ENCODE measurements at regions not wholly inside any gene's neighbourhood (a gene's known extent, or its start where the extent isn't known, plus 50 kb on each side); places are given as distances from the start of the nearest gene placed in this dataset.

GRCh38 chr3:36142746-36143145 is 237.6 kb upstream of the STAC start:
- no peak for DNase-seq
- Histone ChIP-seq H4K8ac (ENCODE audit: low read depth, low read length) (no peak overlapping the region), H3K56ac (ENCODE audit: low read length) (no peak overlapping the region), H3K23ac (ENCODE audit: low read length) (no peak overlapping the region), H3K79me2 (ENCODE audit: control insufficient read depth, insufficient read depth, low read length) (no peaks in the 10 kb centered on the region), H3K4me3 (ENCODE audit: low read length) (no peak overlapping the region), H3K4me2 (ENCODE audit: low read length) (no peak overlapping the region), H3K36me3 (ENCODE audit: control insufficient read depth, insufficient read depth, low read length) (no peaks in the 10 kb centered on the region), H3K79me1 (ENCODE audit: low read length) (no peaks in the 10 kb centered on the region), H3K9ac (ENCODE audit: low read length) (no peak overlapping the region), H4K5ac (ENCODE audit: low read length) (no peak overlapping the region), H2BK120ac (ENCODE audit: low read depth, low read length) (no peak overlapping the region), H3K27me3 (ENCODE audit: insufficient read depth, low read length, poor library complexity) (no peaks in the 10 kb centered on the region), H2BK15ac (replicated peaks; ENCODE audit: low read depth) (no peak overlapping the region), H3K18ac (ENCODE audit: low read length) (no peak overlapping the region), H3K4ac (ENCODE audit: low read depth, low read length) (no peak overlapping the region), H2BK5ac (ENCODE audit: low read length) (no peak overlapping the region), H3K27ac (ENCODE audit: low read depth, low read length) (no peak overlapping the region), H2AK5ac (ENCODE audit: low read length) (no peak overlapping the region), H3K4me1 (ENCODE audit: control insufficient read depth, low read depth, low read length) (no peaks in the 10 kb centered on the region)

GRCh38 chr3:36146404-36146803 is 233.9 kb upstream of the STAC start:
- Histone ChIP-seq H3K9ac (ENCODE audit: low read length) (no peak overlapping the region), H3K27me3 (ENCODE audit: insufficient read depth, low read length, poor library complexity) (no peaks in the 10 kb centered on the region), H3K36me3 (ENCODE audit: control insufficient read depth, insufficient read depth, low read length) (no peaks in the 10 kb centered on the region), H2BK5ac (ENCODE audit: low read length) (no peak overlapping the region), H2BK120ac (ENCODE audit: low read depth, low read length) (no peak overlapping the region), H3K79me1 (ENCODE audit: low read length) (no peaks in the 10 kb centered on the region), H3K27ac (ENCODE audit: low read depth, low read length) (no peak overlapping the region), H4K5ac (ENCODE audit: low read length) (no peak overlapping the region), H3K4me2 (ENCODE audit: low read length) (no peak overlapping the region), H2BK15ac (replicated peaks; ENCODE audit: low read depth) (no peak overlapping the region), H3K4me1 (ENCODE audit: control insufficient read depth, low read depth, low read length) (no peaks in the 10 kb centered on the region), H2AK5ac (ENCODE audit: low read length) (no peak overlapping the region), H3K79me2 (ENCODE audit: control insufficient read depth, insufficient read depth, low read length) (no peaks in the 10 kb centered on the region), H3K18ac (ENCODE audit: low read length) (no peak overlapping the region), H3K23ac (ENCODE audit: low read length) (no peak overlapping the region), H3K4ac (ENCODE audit: low read depth, low read length) (no peak overlapping the region), H4K8ac (ENCODE audit: low read depth, low read length) (no peak overlapping the region), H3K4me3 (ENCODE audit: low read length) (no peak overlapping the region), H3K56ac (ENCODE audit: low read length) (no peak overlapping the region)
- no peak for DNase-seq
- no CpG with 5 or more reads among the region's 2 CpGs for WGBS (ENCODE audit: extremely low coverage, insufficient coverage, low lambda C conversion rate)

GRCh38 chr3:36147934-36148558 is 232.3 kb upstream of the STAC start:
- no peak overlapping the region for H3K23ac ChIP-seq (ENCODE audit: low read length)
- H3K27ac ChIP-seq (ENCODE audit: low read depth, low read length), result no peak overlapping the region
- H4K8ac ChIP-seq (ENCODE audit: low read depth, low read length), result no peak overlapping the region
- WGBS (ENCODE audit: extremely low coverage, insufficient coverage, low lambda C conversion rate), result no CpG with 5 or more reads among the region's 11 CpGs
- no peak overlapping the region for H2AK5ac ChIP-seq (ENCODE audit: low read length)
- H2BK15ac ChIP-seq (replicated peaks; ENCODE audit: low read depth), result no peak overlapping the region
- H3K4me2 ChIP-seq (ENCODE audit: low read length), result no peak overlapping the region
- H3K79me1 ChIP-seq (ENCODE audit: low read length), result no peaks in the 10 kb centered on the region
- no peak overlapping the region for H2BK120ac ChIP-seq (ENCODE audit: low read depth, low read length)
- H2BK5ac ChIP-seq (ENCODE audit: low read length), result no peak overlapping the region
- no peaks in the 10 kb centered on the region for H3K36me3 ChIP-seq (ENCODE audit: control insufficient read depth, insufficient read depth, low read length)
- no peak overlapping the region for H4K5ac ChIP-seq (ENCODE audit: low read length)
- H3K4me3 ChIP-seq (ENCODE audit: low read length), result no peak overlapping the region
- H3K79me2 ChIP-seq (ENCODE audit: control insufficient read depth, insufficient read depth, low read length), result no peaks in the 10 kb centered on the region
- DNase-seq, result no peak
- no peak overlapping the region for H3K4ac ChIP-seq (ENCODE audit: low read depth, low read length)
- H3K27me3 ChIP-seq (ENCODE audit: insufficient read depth, low read length, poor library complexity), result no peaks in the 10 kb centered on the region
- no peak overlapping the region for H3K9ac ChIP-seq (ENCODE audit: low read length)
- H3K18ac ChIP-seq (ENCODE audit: low read length), result no peak overlapping the region
- no peak overlapping the region for H3K56ac ChIP-seq (ENCODE audit: low read length)
- no peaks in the 10 kb centered on the region for H3K4me1 ChIP-seq (ENCODE audit: control insufficient read depth, low read depth, low read length)

- H4K8ac ChIP-seq (ENCODE audit: low read depth, low read length), result no peak overlapping the region
- no peak overlapping the region for H3K9ac ChIP-seq (ENCODE audit: low read length)
- no peak overlapping the region for H3K4me2 ChIP-seq (ENCODE audit: low read length)
- no peaks in the 10 kb centered on the region for H3K27me3 ChIP-seq (ENCODE audit: insufficient read depth, low read length, poor library complexity)
- H2BK5ac ChIP-seq (ENCODE audit: low read length), result no peak overlapping the region
- H3K23ac ChIP-seq (ENCODE audit: low read length), result no peak overlapping the region
- no peak for DNase-seq
- H3K79me1 ChIP-seq (ENCODE audit: low read length), result no peaks in the 10 kb centered on the region
- no peak overlapping the region for H4K5ac ChIP-seq (ENCODE audit: low read length)
- no peak overlapping the region for H2BK15ac ChIP-seq (replicated peaks; ENCODE audit: low read depth)
- no peaks in the 10 kb centered on the region for H3K36me3 ChIP-seq (ENCODE audit: control insufficient read depth, insufficient read depth, low read length)
- no peak overlapping the region for H3K18ac ChIP-seq (ENCODE audit: low read length)
- H3K56ac ChIP-seq (ENCODE audit: low read length), result no peak overlapping the region
- H2BK120ac ChIP-seq (ENCODE audit: low read depth, low read length), result no peak overlapping the region
- no peak overlapping the region for H3K4me3 ChIP-seq (ENCODE audit: low read length)
- H2AK5ac ChIP-seq (ENCODE audit: low read length), result no peak overlapping the region
- no peaks in the 10 kb centered on the region for H3K79me2 ChIP-seq (ENCODE audit: control insufficient read depth, insufficient read depth, low read length)
- H3K27ac ChIP-seq (ENCODE audit: low read depth, low read length), result no peak overlapping the region
- no peak overlapping the region for H3K4ac ChIP-seq (ENCODE audit: low read depth, low read length)
- no peaks in the 10 kb centered on the region for H3K4me1 ChIP-seq (ENCODE audit: control insufficient read depth, low read depth, low read length)
These were observed 230.8 kb upstream of the STAC start for GRCh38 chr3:36149447-36149865.

GRCh38 chr3:36155515-36155914 is 224.8 kb upstream of the STAC start:
- Histone ChIP-seq H3K9ac (ENCODE audit: low read length) (no peak overlapping the region), H3K79me2 (ENCODE audit: control insufficient read depth, insufficient read depth, low read length) (no peaks in the 10 kb centered on the region), H3K4ac (ENCODE audit: low read depth, low read length) (no peak overlapping the region), H2BK15ac (replicated peaks; ENCODE audit: low read depth) (no peak overlapping the region), H2BK120ac (ENCODE audit: low read depth, low read length) (no peak overlapping the region), H3K4me2 (ENCODE audit: low read length) (no peak overlapping the region), H4K8ac (ENCODE audit: low read depth, low read length) (no peak overlapping the region), H3K36me3 (ENCODE audit: control insufficient read depth, insufficient read depth, low read length) (no peaks in the 10 kb centered on the region), H3K27ac (ENCODE audit: low read depth, low read length) (no peak overlapping the region), H2BK5ac (ENCODE audit: low read length) (no peak overlapping the region), H4K5ac (ENCODE audit: low read length) (no peak overlapping the region), H3K79me1 (ENCODE audit: low read length) (no peaks in the 10 kb centered on the region), H3K18ac (ENCODE audit: low read length) (no peak overlapping the region), H3K27me3 (ENCODE audit: insufficient read depth, low read length, poor library complexity) (no peaks in the 10 kb centered on the region), H3K4me1 (ENCODE audit: control insufficient read depth, low read depth, low read length) (no peaks in the 10 kb centered on the region), H3K23ac (ENCODE audit: low read length) (no peak overlapping the region), H2AK5ac (ENCODE audit: low read length) (no peak overlapping the region), H3K4me3 (ENCODE audit: low read length) (no peak overlapping the region), H3K56ac (ENCODE audit: low read length) (no peak overlapping the region)
- no peak for DNase-seq

GRCh38 chr3:36164400-36164799 is 215.9 kb upstream of the STAC start:
- no peak overlapping the region for H4K5ac ChIP-seq (ENCODE audit: low read length)
- H3K27ac ChIP-seq (ENCODE audit: low read depth, low read length), result no peak overlapping the region
- no peaks in the 10 kb centered on the region for H3K27me3 ChIP-seq (ENCODE audit: insufficient read depth, low read length, poor library complexity)
- no peak overlapping the region for H2BK120ac ChIP-seq (ENCODE audit: low read depth, low read length)
- H3K4ac ChIP-seq (ENCODE audit: low read depth, low read length), result no peak overlapping the region
- no peak overlapping the region for H3K4me2 ChIP-seq (ENCODE audit: low read length)
- no peak overlapping the region for H3K23ac ChIP-seq (ENCODE audit: low read length)
- H2AK5ac ChIP-seq (ENCODE audit: low read length), result no peak overlapping the region
- H3K4me1 ChIP-seq (ENCODE audit: control insufficient read depth, low read depth, low read length), result no peaks in the 10 kb centered on the region
- H2BK15ac ChIP-seq (replicated peaks; ENCODE audit: low read depth), result no peak overlapping the region
- no peaks in the 10 kb centered on the region for H3K79me1 ChIP-seq (ENCODE audit: low read length)
- H3K9ac ChIP-seq (ENCODE audit: low read length), result no peak overlapping the region
- no peak overlapping the region for H3K56ac ChIP-seq (ENCODE audit: low read length)
- no peak for DNase-seq
- no peak overlapping the region for H4K8ac ChIP-seq (ENCODE audit: low read depth, low read length)
- WGBS (ENCODE audit: extremely low coverage, insufficient coverage, low lambda C conversion rate), result no CpG with 5 or more reads among the region's 3 CpGs
- no peak overlapping the region for H3K4me3 ChIP-seq (ENCODE audit: low read length)
- H3K79me2 ChIP-seq (ENCODE audit: control insufficient read depth, insufficient read depth, low read length), result no peaks in the 10 kb centered on the region
- H3K36me3 ChIP-seq (ENCODE audit: control insufficient read depth, insufficient read depth, low read length), result no peaks in the 10 kb centered on the region
- H3K18ac ChIP-seq (ENCODE audit: low read length), result no peak overlapping the region
- H2BK5ac ChIP-seq (ENCODE audit: low read length), result no peak overlapping the region

All from mesendoderm (in vitro differentiated cells).